WI38 (cell line): ENCODE measurements at regions not wholly inside any gene's neighbourhood (a gene's known extent, or its start where the extent isn't known, plus 50 kb on each side); places are given as distances from the start of the nearest gene placed in this dataset.

Source experiments
- H3K4me3 ChIP-seq: 2 replicates; pipeline ENCODE4 v1.5.1; 2011; ENCODE audit warnings: low read depth, mild to moderate bottlenecking, control low read depth, low read length
- TF ChIP-seq, protein P1 (sequence below): IDR thresholded peaks from 2 replicates; pipeline ENCODE4 v1.5.1; 2012; ENCODE audit warnings: low read depth, mild to moderate bottlenecking, control low read depth, low read length

DNA sequence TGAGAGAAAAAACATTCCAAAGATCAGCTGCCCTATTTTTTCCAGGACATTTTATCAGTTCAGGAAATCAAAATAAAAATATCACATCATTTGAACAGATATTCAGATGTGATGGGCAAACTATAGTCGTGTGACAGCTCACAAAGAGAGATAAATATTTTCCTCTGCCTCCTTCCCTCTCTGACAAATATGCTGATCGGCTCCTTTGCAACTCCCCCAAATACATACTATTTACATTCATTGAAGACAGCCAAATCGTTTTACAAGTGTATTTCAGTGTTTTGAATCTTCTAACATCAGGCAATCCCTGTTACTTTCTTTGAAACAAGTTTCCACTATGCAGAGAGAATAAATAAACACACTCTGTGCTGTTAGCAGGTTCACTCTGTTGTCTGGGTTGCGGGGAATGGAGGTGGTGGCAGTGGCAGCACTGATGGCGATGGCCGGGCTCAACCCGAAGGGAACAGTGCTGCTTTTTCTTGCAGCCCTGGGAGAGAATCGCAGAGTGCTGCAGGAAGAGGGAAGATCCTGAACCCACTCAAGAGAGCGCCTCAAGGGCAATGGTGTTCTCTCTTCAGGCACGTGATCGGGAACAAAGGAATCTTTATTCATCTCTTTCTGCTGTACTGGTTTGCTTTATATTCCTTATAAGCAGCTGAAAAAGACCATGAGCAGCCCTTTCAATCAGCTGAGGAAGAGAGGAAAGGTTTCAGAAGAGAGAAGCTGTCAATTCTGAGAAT, 142.5 kb downstream of the PHLDA1 start:
- TF ChIP-seq, protein P1, sequence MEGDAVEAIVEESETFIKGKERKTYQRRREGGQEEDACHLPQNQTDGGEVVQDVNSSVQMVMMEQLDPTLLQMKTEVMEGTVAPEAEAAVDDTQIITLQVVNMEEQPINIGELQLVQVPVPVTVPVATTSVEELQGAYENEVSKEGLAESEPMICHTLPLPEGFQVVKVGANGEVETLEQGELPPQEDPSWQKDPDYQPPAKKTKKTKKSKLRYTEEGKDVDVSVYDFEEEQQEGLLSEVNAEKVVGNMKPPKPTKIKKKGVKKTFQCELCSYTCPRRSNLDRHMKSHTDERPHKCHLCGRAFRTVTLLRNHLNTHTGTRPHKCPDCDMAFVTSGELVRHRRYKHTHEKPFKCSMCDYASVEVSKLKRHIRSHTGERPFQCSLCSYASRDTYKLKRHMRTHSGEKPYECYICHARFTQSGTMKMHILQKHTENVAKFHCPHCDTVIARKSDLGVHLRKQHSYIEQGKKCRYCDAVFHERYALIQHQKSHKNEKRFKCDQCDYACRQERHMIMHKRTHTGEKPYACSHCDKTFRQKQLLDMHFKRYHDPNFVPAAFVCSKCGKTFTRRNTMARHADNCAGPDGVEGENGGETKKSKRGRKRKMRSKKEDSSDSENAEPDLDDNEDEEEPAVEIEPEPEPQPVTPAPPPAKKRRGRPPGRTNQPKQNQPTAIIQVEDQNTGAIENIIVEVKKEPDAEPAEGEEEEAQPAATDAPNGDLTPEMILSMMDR, result no peak
- H3K4me3 ChIP-seq, result no peak overlapping the region

DNA sequence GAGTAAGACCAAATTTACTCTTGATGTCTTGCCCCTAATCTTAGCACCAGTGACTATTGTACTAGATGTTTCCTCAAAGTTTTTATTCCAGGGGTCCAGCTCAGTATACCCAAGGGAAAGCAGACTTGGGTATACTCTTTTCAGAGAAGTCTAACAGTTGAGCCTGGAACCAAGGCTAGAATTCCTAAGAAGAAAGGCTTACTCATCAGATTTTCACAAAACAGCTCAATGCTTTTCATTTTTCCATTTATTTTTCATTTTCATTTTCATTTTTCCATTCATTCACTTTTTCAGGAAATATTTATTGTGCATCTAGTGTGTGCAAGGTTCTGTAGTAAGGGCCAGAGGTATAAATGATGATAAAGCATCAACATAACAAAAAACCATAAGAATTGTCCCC, 143.2 kb downstream of the PHLDA1 start:
- TF ChIP-seq, protein P1, result no peak

DNA sequence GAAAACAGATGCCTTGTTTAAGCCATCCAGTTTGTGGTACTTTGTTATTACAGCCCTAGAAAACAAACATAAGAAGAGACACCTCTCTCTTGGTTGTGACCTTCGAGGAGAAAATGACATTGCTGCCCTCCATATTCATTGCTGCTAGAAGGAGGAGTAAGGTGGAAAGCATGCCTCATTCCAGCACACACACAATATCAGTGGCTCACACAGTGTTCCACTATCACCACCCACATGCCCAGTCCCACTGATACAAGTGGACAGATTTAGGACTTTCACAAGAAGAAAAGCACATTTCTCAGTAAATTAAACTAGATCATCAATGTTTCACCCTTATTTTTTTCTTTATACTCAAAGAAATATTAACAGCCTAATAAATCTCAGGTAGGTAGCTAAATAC, 143.6 kb downstream of the PHLDA1 start:
- H3K4me3 ChIP-seq, result no peak overlapping the region
- TF ChIP-seq, protein P1, result no peak

More for the DNA sequence above, 143.2 kb downstream of the PHLDA1 start:
- no peak overlapping the region for H3K4me3 ChIP-seq

DNA sequence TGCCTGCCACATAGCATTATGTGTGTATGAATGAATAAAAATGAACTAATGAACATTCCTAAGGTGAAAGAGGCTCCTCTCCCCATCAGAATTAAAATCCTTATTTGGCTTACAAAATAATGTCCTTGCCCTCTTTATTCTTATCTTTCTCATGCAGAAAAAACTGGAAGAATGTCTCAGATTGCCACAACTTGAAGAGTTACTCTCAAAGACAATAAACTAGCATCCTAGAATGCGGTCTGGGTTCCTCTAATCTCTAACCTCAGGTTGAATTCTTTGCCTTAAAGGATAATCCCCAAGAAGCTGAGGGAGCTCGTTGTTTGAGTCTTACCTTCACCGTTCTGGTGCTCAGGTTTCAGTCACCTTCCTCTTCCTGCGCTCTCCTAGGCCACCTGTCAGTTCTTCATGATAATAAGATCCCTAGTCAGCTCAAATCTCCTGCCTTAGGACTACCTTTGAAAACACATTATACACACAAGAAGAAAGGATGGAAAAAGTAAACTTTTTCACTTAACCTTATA, 147.1 kb downstream of the PHLDA1 start:
- TF ChIP-seq, protein P1, result no peak
- H3K4me3 ChIP-seq, result no peak overlapping the region

DNA sequence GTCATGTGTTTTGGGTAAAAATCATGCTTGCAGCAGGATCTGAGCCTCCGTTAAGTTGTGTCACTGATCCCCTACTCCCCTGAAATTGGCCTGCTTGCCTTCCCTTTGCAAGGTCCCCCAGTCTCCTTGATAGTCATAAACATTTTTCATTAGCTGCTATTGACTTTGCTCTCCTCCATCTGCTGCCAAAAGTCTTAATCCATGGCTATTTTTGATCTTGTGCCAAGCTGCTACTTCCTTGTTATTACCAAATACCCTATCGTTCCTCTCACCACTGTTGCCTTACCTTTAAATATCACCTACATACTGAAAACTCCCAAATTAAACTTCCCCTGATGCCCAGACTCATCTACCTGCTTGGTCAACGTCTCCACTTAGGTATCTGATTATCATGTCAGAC, 148.3 kb downstream of the PHLDA1 start:
- TF ChIP-seq, protein P1, result no peak
- no peak overlapping the region for H3K4me3 ChIP-seq

DNA sequence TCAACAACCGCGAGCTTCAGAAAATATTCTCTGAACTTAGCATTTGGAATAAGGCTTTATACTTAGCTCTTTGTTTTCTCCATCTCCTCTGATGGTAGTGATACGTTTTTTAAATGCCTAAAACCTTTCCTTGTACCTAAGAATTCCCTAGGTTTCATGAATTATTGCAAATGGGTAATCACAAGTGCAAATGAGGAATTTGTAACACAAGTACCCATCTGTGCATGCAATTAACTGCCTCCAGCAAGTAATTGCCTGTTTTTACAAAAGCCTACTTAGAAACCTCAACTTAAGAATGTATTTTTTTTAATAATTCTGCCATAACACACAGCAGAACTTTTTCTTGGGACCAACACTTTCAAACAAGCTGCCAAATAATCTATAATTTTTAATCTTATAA, 149.2 kb downstream of the PHLDA1 start:
- TF ChIP-seq, protein P1, result no peak

DNA sequence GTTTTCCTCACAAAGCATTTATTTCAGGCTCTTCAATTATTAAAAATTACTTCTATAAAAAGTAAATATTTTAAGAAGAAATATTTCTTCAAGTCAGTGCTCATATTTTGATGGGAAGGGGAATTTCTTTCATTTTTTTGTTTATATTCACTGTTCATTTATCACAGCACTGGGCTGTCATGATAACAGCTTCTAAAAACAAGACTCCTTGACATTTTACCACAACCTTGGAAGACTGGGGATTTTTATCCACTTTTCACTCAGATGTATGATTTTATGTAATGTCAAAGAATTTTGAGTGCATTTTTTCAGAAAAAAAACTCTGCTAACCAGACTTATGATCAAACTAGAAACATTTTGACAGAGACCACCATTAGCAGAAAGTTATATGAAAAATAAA, 149.7 kb downstream of the PHLDA1 start:
- TF ChIP-seq, protein P1, result no peak
- H3K4me3 ChIP-seq, result no peak overlapping the region

More for the DNA sequence above, 149.2 kb downstream of the PHLDA1 start:
- no peak overlapping the region for H3K4me3 ChIP-seq
